GM21528 (cell line): ENCODE measurements at regions not wholly inside any gene's neighbourhood (a gene's known extent, or its start where the extent isn't known, plus 50 kb on each side); places are given as distances from the start of the nearest gene placed in this dataset.

ENCODE experiments used
- ATAC-seq: cut with Tn5 transposase; IDR thresholded peaks from one replicate; pipeline ENCODE4 v1.9.1; 2021; ENCODE audit warnings: mild to moderate bottlenecking, moderate library complexity; ENCODE audit not compliant: unreplicated experiment, low FRiP score

- no peak for ATAC-seq
These were observed 104.0 kb upstream of the CARMIL1 start for GRCh38 chr6:25175196-25175595.

- no peak for ATAC-seq
These were observed 103.5 kb upstream of the CARMIL1 start for GRCh38 chr6:25175681-25176080.

DNA sequence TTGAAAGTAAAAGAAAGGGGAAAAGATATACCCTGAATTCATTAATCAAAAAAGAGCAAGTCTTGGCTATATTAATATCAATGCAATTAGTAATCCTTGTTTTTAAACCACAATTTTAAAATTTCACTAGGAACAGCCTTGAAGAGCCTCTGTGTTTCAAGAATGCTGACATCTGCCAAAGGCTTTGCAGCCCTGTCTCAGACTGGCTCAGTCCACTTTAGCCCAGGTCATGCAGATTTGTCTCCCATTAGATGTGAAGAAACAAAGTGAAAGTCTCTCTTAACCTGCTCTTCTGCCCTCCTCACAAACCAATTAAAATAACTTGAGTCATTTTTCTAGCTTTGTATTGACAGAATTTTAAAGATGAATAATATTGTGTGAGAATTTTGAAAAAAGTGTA lies 102.7 kb upstream of the CARMIL1 start:
- ATAC-seq: no peak

- no peak for ATAC-seq
These were observed 101.6 kb upstream of the CARMIL1 start for GRCh38 chr6:25177500-25178028.

GRCh38 chr6:25178336-25179035 lies 100.7 kb upstream of the CARMIL1 start:
- ATAC-seq: no peak

DNA sequence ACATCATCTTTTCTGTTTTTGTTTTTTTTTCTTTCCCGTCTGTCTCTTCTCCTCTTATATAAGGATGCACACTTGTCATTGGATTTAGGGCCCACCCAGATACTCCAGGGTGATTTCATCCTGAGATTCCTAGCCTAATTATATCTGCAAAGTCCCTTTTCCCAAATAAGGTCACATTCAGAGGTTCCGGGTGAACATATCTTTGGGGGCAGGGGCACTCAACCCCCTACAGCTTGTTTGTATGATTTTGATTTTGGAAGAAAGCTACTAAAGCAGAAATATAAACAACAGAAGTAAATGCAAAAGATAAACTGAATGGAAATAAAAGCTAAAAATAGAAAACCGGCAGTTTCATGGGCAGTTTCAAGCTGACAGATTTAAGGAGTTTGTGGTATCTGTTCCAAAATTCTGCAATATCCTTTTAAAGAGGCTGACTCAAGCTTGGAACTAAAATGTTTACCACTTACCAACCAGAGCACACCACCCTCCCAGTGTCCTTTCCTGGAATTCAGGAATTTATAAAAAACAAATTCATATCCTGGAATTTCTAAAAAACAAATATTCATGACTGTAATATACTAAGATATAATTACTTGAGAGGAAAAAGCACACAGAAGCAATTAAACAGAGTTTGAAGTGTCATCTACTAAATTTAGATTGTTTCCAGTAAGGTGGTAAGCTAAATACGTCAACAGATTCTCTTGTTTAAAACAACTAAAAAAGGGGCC lies 100.0 kb upstream of the CARMIL1 start:
- no peak for ATAC-seq

DNA sequence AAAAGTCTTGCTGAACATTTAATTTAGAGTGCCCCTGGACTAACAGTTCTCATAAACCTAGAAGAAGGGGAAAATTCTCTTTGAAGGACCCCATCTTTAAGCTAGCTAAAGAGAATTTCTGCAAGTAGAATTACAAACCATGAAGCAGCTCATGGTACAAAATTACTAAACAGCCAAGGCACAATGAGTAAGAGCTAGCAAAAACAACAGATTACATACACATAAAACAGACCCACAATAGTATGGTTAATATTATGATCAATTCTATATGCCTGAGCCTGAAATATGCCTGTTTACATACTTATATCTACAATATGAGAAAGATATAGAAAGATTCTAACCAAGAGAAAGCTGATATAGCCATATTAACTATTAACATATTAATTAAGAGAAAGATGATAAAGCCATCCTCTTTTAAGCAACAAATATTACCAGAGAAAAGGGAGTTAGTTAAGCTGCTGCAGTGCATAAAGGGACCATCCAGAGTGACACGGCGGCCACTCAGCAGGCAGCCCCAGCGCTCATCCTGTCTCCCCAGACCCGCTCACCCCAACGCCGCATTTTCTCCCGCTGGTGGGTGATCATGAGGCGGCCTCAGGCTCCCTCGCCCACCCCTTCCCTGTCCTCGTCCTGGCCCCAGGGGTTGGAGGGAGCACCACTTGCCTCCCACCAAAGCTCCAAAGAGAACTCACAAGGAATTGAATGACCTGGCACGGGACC lies 98.4 kb upstream of the CARMIL1 start:
- ATAC-seq: no peak

- ATAC-seq: no peak
These were observed 97.8 kb upstream of the CARMIL1 start for GRCh38 chr6:25181350-25181724.

- ATAC-seq: no peak
These were observed 97.3 kb upstream of the CARMIL1 start for GRCh38 chr6:25181923-25182322.

DNA sequence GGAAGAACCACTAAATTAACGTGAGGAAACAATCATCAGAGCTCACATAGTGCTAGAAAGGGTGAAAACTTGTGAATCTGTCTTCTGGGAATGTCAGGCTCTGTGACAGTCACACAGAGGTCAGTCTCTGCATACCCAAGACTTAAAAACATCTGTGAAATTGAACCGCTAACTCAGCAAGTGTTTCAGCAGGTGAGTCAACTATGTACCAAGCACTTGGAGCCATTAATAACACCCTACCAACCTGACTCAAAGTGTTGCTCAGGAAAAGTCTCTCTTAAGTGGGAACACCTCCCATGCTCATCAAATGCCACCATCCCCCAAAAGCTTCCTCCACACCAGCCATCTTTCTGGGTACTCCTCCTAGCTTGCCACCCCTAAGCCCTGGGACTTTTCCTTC lies 92.3 kb upstream of the CARMIL1 start:
- ATAC-seq: no peak

DNA sequence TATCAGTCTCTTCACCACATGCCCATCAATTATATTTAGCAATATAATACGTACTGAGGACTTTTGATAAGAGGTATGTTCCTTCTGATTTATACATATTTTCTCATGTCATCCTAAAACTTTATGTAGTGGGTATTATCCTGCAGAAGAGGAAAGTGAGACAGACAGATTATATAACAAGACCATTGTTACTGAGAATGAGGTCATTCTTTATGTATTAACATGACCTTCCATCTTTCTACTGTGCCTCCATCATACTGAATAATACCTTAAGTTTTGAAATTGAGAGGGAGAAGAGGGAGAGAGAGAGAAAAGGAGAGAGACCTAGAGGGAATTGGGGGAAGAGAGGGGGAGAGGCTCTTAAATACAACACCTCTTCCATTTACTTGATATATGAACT lies 90.9 kb upstream of the CARMIL1 start:
- no peak for ATAC-seq

GRCh38 chr6:25192590-25193459 lies 86.3 kb upstream of the CARMIL1 start:
- ATAC-seq: no peak

GRCh38 chr6:25193460-25194171 lies 85.6 kb upstream of the CARMIL1 start:
- no peak for ATAC-seq

GRCh38 chr6:25194172-25194678 lies 84.9 kb upstream of the CARMIL1 start:
- ATAC-seq: no peak

DNA sequence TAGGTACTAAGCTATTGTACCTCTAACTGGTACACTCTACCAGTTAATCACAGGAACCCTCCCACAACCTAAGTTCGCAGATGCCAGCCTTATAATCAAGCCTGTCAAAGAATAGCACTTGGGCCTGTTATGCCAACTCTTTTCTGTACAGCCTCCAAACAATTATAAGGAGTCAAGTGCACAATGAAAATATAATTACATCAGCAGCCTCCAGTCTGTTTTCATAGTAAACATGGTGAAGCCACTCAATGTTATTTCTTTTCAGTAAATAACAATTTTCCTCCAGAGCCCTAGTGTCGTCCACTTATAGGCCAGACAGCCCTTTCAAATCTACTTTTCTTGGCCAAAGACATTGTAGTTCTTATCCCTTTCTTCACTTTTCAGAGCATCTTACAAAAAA lies 82.7 kb upstream of the CARMIL1 start:
- ATAC-seq: no peak

DNA sequence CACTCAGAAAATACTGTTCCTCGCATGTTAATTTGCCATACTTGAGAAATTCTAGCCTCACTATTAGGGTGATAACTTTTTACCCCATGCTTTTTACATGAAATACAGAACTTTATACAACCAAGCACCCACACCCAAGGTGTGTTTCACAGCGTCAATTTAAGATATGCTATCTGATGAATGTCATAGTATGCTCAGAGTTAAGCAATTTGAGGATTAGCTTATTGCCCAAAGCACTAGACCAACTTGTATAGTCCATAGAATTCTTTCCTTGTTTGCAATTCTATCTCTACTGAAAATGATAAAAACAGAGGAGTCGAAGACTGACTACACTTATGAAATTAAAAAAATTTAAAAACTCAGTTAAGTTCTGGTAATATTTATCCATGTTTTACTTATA lies 82.1 kb upstream of the CARMIL1 start:
- ATAC-seq: no peak

- ATAC-seq: no peak
These were observed 79.6 kb upstream of the CARMIL1 start for GRCh38 chr6:25199544-25199943.

- no peak for ATAC-seq
These were observed 76.7 kb upstream of the CARMIL1 start for GRCh38 chr6:25202504-25202903.

DNA sequence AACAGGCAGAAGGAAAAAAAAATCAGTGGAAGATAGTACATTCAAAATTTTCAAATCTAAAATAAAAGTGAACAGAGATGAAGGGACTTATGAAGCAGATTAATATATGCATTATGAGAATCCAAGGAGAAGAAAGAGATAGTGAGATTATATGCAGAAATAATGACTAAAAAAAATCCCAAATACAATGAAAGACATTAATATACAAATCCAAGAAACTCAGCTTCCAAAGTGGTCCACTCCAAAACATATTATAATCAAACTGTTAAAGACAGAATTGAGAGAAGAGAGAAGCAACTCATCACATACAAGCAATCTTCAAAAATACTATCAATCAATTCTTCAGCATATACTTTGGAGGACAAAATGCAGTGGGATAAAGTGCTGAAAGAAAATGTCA lies 73.5 kb upstream of the CARMIL1 start:
- ATAC-seq: no peak
